ENCODE measurements at regions not wholly inside any gene's neighbourhood (a gene's known extent, or its start where the extent isn't known, plus 50 kb on each side); places are given as distances from the start of the nearest gene placed in this dataset.

GRCh38 chr11:127993281-127993680, 594.1 kb downstream of the ETS1 start:
- DNase-seq (ENCODE audit: low spot score) = no peak

GRCh38 chr11:127986073-127986472, 601.3 kb downstream of the ETS1 start:
- TF ChIP-seq CTCF (IDR thresholded peaks at IDR 0.05; ENCODE audit: extremely low read depth, missing control alignments) = no peak
- no peak for DNase-seq (ENCODE audit: low spot score)

More at GRCh38 chr11:127993281-127993680, 594.1 kb downstream of the ETS1 start:
- no peak for TF ChIP-seq CTCF (IDR thresholded peaks at IDR 0.05; ENCODE audit: extremely low read depth, missing control alignments)

GRCh38 chr11:127972816-127973215, 614.5 kb downstream of the ETS1 start:
- no peak for DNase-seq (ENCODE audit: low spot score)
- no peak for TF ChIP-seq CTCF (IDR thresholded peaks at IDR 0.05; ENCODE audit: extremely low read depth, missing control alignments)

GRCh38 chr11:127971448-127971847, 615.9 kb downstream of the ETS1 start:
- no peak for TF ChIP-seq CTCF (IDR thresholded peaks at IDR 0.05; ENCODE audit: extremely low read depth, missing control alignments)
- no peak for DNase-seq (ENCODE audit: low spot score)

- TF ChIP-seq CTCF (IDR thresholded peaks at IDR 0.05; ENCODE audit: extremely low read depth, missing control alignments) = no peak
- no peak for DNase-seq (ENCODE audit: low spot score)
Measured at GRCh38 chr11:127966821-127967220, 620.5 kb downstream of the ETS1 start.

- no peak for TF ChIP-seq CTCF (IDR thresholded peaks at IDR 0.05; ENCODE audit: extremely low read depth, missing control alignments)
- no peak for DNase-seq (ENCODE audit: low spot score)
Measured at GRCh38 chr11:127965939-127966668, 621.3 kb downstream of the ETS1 start.

- DNase-seq (ENCODE audit: low spot score) = no peak
- TF ChIP-seq CTCF (IDR thresholded peaks at IDR 0.05; ENCODE audit: extremely low read depth, missing control alignments) = no peak
Measured at GRCh38 chr11:127962416-127962815, 624.9 kb downstream of the ETS1 start.

Data from GM20000 (cell line).